Mesendoderm (in vitro differentiated cells): ENCODE measurements at regions not wholly inside any gene's neighbourhood (a gene's known extent, or its start where the extent isn't known, plus 50 kb on each side); places are given as distances from the start of the nearest gene placed in this dataset.

ENCODE experiments used
- DNase-seq: peaks from one replicate; pipeline ENCODE4 v3.0.0; 2013
- H2AK5ac ChIP-seq: 2 replicates; pipeline ENCODE4 v1.6.1; 2013; ENCODE audit warnings: low read length, inconsistent platforms
- H2BK120ac ChIP-seq: 2 replicates; pipeline ENCODE4 v1.6.1; 2013; ENCODE audit warnings: low read depth, mild to moderate bottlenecking, low read length, moderate library complexity, mixed read lengths
- H2BK15ac ChIP-seq: replicated peaks from 2 replicates; pipeline ENCODE4 v1.6.1; 2013; ENCODE audit warnings: low read depth, mild to moderate bottlenecking, moderate library complexity
- H2BK5ac ChIP-seq: 2 replicates; pipeline ENCODE4 v1.6.1; 2013; ENCODE audit warnings: low read length, inconsistent platforms
- H3K18ac ChIP-seq: 2 replicates; pipeline ENCODE4 v1.6.1; 2013; ENCODE audit warnings: mild to moderate bottlenecking, low read length, mixed read lengths
- H3K23ac ChIP-seq: one replicate; pipeline ENCODE4 v1.6.1; 2013; ENCODE audit warnings: low read length
- H3K27ac ChIP-seq: 2 replicates; pipeline ENCODE4 v1.5.1; 2013; ENCODE audit warnings: low read depth, mild to moderate bottlenecking, inconsistent platforms, low read length, moderate library complexity
- H3K27me3 ChIP-seq: 2 replicates; pipeline ENCODE4 v1.6.1; 2013; ENCODE audit warnings: low read length, control low read depth, mild to moderate bottlenecking, inconsistent platforms; ENCODE audit not compliant: insufficient read depth, poor library complexity
- H3K36me3 ChIP-seq: 2 replicates; pipeline ENCODE4 v1.6.1; 2013; ENCODE audit warnings: low read length, inconsistent platforms; ENCODE audit not compliant: control insufficient read depth, insufficient read depth
- H3K4ac ChIP-seq: one replicate; pipeline ENCODE4 v1.6.1; 2013; ENCODE audit warnings: low read depth, mild to moderate bottlenecking, low read length, moderate library complexity
- H3K4me1 ChIP-seq: 2 replicates; pipeline ENCODE4 v1.6.1; 2013; ENCODE audit warnings: low read depth, low read length, inconsistent platforms; ENCODE audit not compliant: control insufficient read depth
- H3K4me2 ChIP-seq: 2 replicates; pipeline ENCODE4 v1.6.1; 2013; ENCODE audit warnings: low read length
- H3K4me3 ChIP-seq: 2 replicates; pipeline ENCODE4 v1.5.1; 2013; ENCODE audit warnings: mild to moderate bottlenecking, low read length
- H3K56ac ChIP-seq: one replicate; pipeline ENCODE4 v1.6.1; 2013; ENCODE audit warnings: low read length
- H3K79me1 ChIP-seq: 2 replicates; pipeline ENCODE4 v1.6.1; 2013; ENCODE audit warnings: low read length, inconsistent platforms
- H3K79me2 ChIP-seq: 2 replicates; pipeline ENCODE4 v1.6.1; 2013; ENCODE audit warnings: mild to moderate bottlenecking, low read length; ENCODE audit not compliant: control insufficient read depth, insufficient read depth
- H3K9ac ChIP-seq: 2 replicates; pipeline ENCODE4 v1.6.1; 2013; ENCODE audit warnings: low read length, inconsistent platforms
- H4K5ac ChIP-seq: one replicate; pipeline ENCODE4 v1.6.1; 2013; ENCODE audit warnings: low read length
- H4K8ac ChIP-seq: one replicate; pipeline ENCODE4 v1.6.1; 2013; ENCODE audit warnings: low read depth, mild to moderate bottlenecking, control low read depth, low read length, moderate library complexity
- WGBS: extraction: QIAGEN DNeasy Blood & Tissue Kit; methylation state at CpG from one replicate; pipeline ENCODE4 v1.1.7; 2013; ENCODE audit warnings: low lambda C conversion rate, missing lambda C conversion rate; ENCODE audit not compliant: insufficient coverage; ENCODE audit errors: extremely low coverage; 5-methylcytosine and 5-hydroxymethylcytosine counted together

DNA sequence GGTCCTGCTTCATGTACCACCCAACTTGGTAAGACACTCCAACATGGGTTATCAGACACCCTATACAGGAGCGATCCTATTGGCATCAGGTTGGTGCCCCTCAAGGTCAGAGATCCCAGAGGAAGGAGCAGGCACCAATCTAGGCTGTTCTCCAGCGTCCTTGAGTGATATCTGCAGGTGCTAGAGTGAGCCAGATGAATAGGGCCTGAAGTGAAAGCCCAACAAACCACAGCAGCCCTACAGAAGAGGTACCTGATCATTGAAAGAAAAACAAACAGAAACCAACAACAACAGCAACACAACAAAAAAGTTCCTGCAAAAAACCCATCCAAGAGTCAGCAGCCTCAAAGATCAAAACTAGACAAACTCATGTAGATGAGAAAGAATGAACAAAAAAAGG is 584.8 kb downstream of the HINT1 start:
- Histone ChIP-seq H3K4me1 (no peaks in the 10 kb centered on the region), H3K18ac (no peak overlapping the region), H3K56ac (no peak overlapping the region), H2BK120ac (no peak overlapping the region), H2AK5ac (no peak overlapping the region), H3K23ac (no peak overlapping the region), H2BK15ac (no peak overlapping the region), H3K4me2 (no peak overlapping the region), H3K36me3 (no peaks in the 10 kb centered on the region), H3K4ac (no peak overlapping the region), H4K5ac (no peak overlapping the region), H3K79me2 (no peaks in the 10 kb centered on the region), H3K27ac (no peak overlapping the region), H2BK5ac (no peak overlapping the region), H4K8ac (no peak overlapping the region), H3K9ac (no peak overlapping the region), H3K79me1 (no peaks in the 10 kb centered on the region), H3K27me3 (no peaks in the 10 kb centered on the region), H3K4me3 (no peak overlapping the region)
- DNase-seq = no peak
- WGBS = no CpG with 5 or more reads among the region's 2 CpGs

DNA sequence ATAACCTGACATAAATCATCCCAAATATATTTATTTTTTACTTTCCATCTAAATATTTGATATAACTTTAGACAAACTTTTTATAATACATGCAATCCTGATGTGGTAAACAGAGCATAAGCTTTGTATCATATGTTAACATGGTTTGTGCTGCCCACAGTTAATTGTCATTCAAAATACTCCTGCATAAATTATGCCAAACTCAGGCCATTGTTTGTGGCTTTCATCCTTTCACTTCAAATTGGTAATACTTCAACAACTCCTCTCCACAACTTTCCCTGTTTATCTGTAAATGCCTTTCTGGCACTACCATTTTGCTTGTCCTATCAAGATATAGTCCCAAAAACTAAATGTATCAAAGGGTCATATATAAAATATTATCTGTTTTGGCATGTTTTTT is 586.7 kb downstream of the HINT1 start:
- Histone ChIP-seq H3K79me1 (no peaks in the 10 kb centered on the region), H2AK5ac (no peak overlapping the region), H2BK5ac (no peak overlapping the region), H2BK120ac (no peak overlapping the region), H3K9ac (no peak overlapping the region), H3K27ac (no peak overlapping the region), H3K4me1 (no peaks in the 10 kb centered on the region), H3K27me3 (no peaks in the 10 kb centered on the region), H3K23ac (no peak overlapping the region), H3K4ac (no peak overlapping the region), H3K36me3 (no peaks in the 10 kb centered on the region), H3K4me2 (no peak overlapping the region), H3K4me3 (no peak overlapping the region), H3K79me2 (no peaks in the 10 kb centered on the region), H2BK15ac (no peak overlapping the region), H3K56ac (no peak overlapping the region), H3K18ac (no peak overlapping the region), H4K8ac (no peak overlapping the region), H4K5ac (no peak overlapping the region)
- no peak for DNase-seq

DNA sequence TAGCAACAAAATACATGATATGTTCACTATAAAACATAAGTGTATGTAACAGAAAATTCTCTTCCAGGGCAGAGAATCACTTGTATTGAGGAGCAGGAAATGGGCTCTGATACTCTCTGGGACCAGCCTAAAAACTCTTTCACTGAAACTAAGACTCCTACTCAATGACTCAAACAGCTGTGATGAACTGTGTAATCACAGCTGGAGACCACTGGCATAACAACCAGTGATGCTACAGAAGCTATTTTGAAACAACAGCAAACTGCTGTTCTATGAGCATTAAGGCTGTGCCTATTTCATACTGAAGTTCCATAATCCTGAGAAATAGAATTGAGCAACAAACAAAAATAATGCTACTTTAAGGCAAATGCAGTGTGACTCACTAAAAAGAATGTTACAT is 594.0 kb downstream of the HINT1 start:
- Histone ChIP-seq H3K9ac (no peak overlapping the region), H4K8ac (no peak overlapping the region), H4K5ac (no peak overlapping the region), H3K36me3 (no peaks in the 10 kb centered on the region), H3K27ac (no peak overlapping the region), H3K79me1 (no peaks in the 10 kb centered on the region), H3K23ac (no peak overlapping the region), H2BK5ac (no peak overlapping the region), H3K79me2 (no peaks in the 10 kb centered on the region), H3K4me2 (no peak overlapping the region), H2BK15ac (no peak overlapping the region), H3K4me3 (no peak overlapping the region), H3K56ac (no peak overlapping the region), H3K4me1 (no peaks in the 10 kb centered on the region), H2BK120ac (no peak overlapping the region), H2AK5ac (no peak overlapping the region), H3K27me3 (no peaks in the 10 kb centered on the region), H3K4ac (no peak overlapping the region), H3K18ac (no peak overlapping the region)
- DNase-seq = no peak

DNA sequence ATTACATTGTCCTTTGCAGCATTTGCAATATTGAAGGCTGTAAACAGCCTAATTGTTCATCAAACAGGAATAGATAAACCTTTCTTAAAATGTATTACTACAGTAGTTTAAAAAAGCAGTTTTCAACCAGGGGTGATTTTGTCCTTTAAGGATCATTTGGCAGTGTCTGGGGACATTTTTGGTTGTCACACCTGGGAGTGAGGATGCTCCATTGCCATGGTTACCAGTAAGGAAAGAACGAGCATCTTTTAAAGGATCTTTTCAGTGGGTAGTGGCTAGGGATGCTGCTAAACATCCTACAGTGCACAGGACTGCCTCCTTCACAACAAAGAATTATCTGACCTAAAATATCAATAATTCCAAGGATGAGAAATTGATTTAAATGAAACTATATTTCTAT is 596.3 kb downstream of the HINT1 start:
- no peak overlapping the region for H3K9ac ChIP-seq
- H2BK15ac ChIP-seq = no peak overlapping the region
- H3K79me2 ChIP-seq = no peaks in the 10 kb centered on the region
- no peak overlapping the region for H2BK120ac ChIP-seq
- H3K27me3 ChIP-seq = no peaks in the 10 kb centered on the region
- H2AK5ac ChIP-seq = no peak overlapping the region
- no peak overlapping the region for H3K4me3 ChIP-seq
- WGBS = no CpG with 5 or more reads among the region's 1 CpG
- no peaks in the 10 kb centered on the region for H3K79me1 ChIP-seq
- H4K8ac ChIP-seq = no peak overlapping the region
- no peaks in the 10 kb centered on the region for H3K4me1 ChIP-seq
- H3K27ac ChIP-seq = no peak overlapping the region
- no peak overlapping the region for H4K5ac ChIP-seq
- H3K4ac ChIP-seq = no peak overlapping the region
- no peak for DNase-seq
- H3K23ac ChIP-seq = no peak overlapping the region
- no peaks in the 10 kb centered on the region for H3K36me3 ChIP-seq
- no peak overlapping the region for H3K56ac ChIP-seq
- H3K4me2 ChIP-seq = no peak overlapping the region
- no peak overlapping the region for H2BK5ac ChIP-seq
- H3K18ac ChIP-seq = no peak overlapping the region

DNA sequence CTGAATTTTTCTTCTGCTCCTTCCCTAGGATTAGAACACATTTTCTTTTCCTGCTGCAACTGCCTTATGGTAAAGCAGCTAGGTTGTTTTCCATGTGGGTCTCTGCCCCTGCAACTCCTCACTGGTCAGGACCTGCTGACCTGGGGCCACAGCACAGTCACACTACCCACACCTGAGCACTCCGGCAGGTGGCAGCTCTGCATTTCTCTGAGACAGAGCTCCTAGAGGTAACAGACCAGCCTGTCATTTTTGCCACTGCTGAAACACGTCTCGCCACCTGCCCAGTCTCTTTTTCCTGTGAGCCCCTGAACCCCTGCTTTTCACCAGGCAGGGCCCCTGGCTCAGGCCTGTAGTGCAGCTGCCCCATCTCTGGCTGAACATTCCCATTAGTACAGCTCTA is 609.6 kb downstream of the HINT1 start:
- Histone ChIP-seq H3K4me1 (no peaks in the 10 kb centered on the region), H3K23ac (no peak overlapping the region), H3K36me3 (no peaks in the 10 kb centered on the region), H2BK120ac (no peak overlapping the region), H2BK5ac (no peak overlapping the region), H3K4ac (no peak overlapping the region), H3K4me2 (no peak overlapping the region), H4K5ac (no peak overlapping the region), H2BK15ac (no peak overlapping the region), H3K18ac (no peak overlapping the region), H3K79me2 (no peaks in the 10 kb centered on the region), H3K4me3 (no peak overlapping the region), H4K8ac (no peak overlapping the region), H2AK5ac (no peak overlapping the region), H3K27ac (no peak overlapping the region), H3K56ac (no peak overlapping the region), H3K79me1 (no peaks in the 10 kb centered on the region), H3K27me3 (no peaks in the 10 kb centered on the region), H3K9ac (no peak overlapping the region)
- WGBS = no CpG with 5 or more reads among the region's 3 CpGs
- no peak for DNase-seq

DNA sequence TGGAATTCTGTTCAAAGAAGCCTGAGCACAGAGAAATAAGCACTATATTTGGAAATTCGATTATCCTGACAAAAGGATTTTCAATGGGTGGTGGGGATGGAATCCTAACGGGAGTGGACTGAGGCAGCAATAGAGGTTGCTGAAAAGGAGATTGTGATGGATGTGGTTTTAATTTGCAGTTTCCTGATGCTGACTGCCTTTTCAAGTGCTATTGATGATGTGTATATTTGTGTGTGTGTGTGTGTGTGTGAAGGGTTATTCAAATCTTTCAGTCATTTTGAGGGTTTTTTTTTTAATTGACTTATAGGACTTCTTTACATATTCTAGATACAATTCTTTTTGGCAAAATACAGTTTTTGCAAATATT is 614.5 kb downstream of the HINT1 start:
- no peaks in the 10 kb centered on the region for H3K79me1 ChIP-seq
- no peak overlapping the region for H3K23ac ChIP-seq
- H2BK5ac ChIP-seq = no peak overlapping the region
- H3K18ac ChIP-seq = no peak overlapping the region
- H3K4me1 ChIP-seq = no peaks in the 10 kb centered on the region
- H3K79me2 ChIP-seq = no peaks in the 10 kb centered on the region
- no CpG with 5 or more reads among the region's 2 CpGs for WGBS
- H3K9ac ChIP-seq = no peak overlapping the region
- H4K8ac ChIP-seq = no peak overlapping the region
- no peaks in the 10 kb centered on the region for H3K36me3 ChIP-seq
- H3K56ac ChIP-seq = no peak overlapping the region
- no peak overlapping the region for H3K4me2 ChIP-seq
- DNase-seq = no peak
- no peak overlapping the region for H2BK120ac ChIP-seq
- H2AK5ac ChIP-seq = no peak overlapping the region
- no peak overlapping the region for H2BK15ac ChIP-seq
- H4K5ac ChIP-seq = no peak overlapping the region
- no peak overlapping the region for H3K4me3 ChIP-seq
- H3K27ac ChIP-seq = no peak overlapping the region
- no peak overlapping the region for H3K4ac ChIP-seq
- H3K27me3 ChIP-seq = no peaks in the 10 kb centered on the region
